CD4-positive, alpha-beta memory T cell (primary cell): ENCODE measurements at regions not wholly inside any gene's neighbourhood (a gene's known extent, or its start where the extent isn't known, plus 50 kb on each side); places are given as distances from the start of the nearest gene placed in this dataset.
"Not testable (repeated sequence)": the region's sequence is repeated elsewhere in the genome, so short reads cannot be mapped to it uniquely, and the experiment has no call there.

Source experiments
- CTCF ChIA-PET: fragments of 350-600 bp; sonication (Branson Sonifier 250); formaldehyde crosslinking; loops from one replicate; lab custom pipeline; 2021; ENCODE audit warnings: inconsistent platforms; ENCODE audit not compliant: partially characterized antibody; lab: Charles Lee
- POLR2A ChIA-PET: fragments of 350-600 bp; sonication (Branson Sonifier 250); formaldehyde crosslinking; loops from one replicate; lab custom pipeline; 2021; ENCODE audit not compliant: partially characterized antibody; lab: Charles Lee
- DNase-seq, 5 donors: peaks; one replicate each; pipeline versions ENCODE4 v3.0.0 to v3.0.0-alpha.2; 2020 to 2022; ENCODE audit warnings: mixed read lengths in 1 of 5
- H3K27ac ChIP-seq: one replicate; pipeline ENCODE4 v1.7.0; 2013; ENCODE audit warnings: low read depth, low read length
- H3K27me3 ChIP-seq: 2 replicates; pipeline ENCODE4 v1.7.0; 2013; ENCODE audit warnings: mild to moderate bottlenecking, low read length, moderate library complexity; ENCODE audit not compliant: insufficient read depth
- H3K36me3 ChIP-seq: 2 replicates; pipeline ENCODE4 v1.7.0; 2013; ENCODE audit warnings: mild to moderate bottlenecking, low read length, moderate library complexity; ENCODE audit not compliant: insufficient read depth
- H3K4me1 ChIP-seq: 2 replicates; pipeline ENCODE4 v1.7.0; 2013; ENCODE audit warnings: mild to moderate bottlenecking, low read length, moderate library complexity; ENCODE audit not compliant: insufficient read depth
- H3K4me3 ChIP-seq, 2 donors: one replicate each; pipeline ENCODE4 v1.7.0; 2013; ENCODE audit warnings: low read length in 2 of 2, mild to moderate bottlenecking in 1 of 2
- H3K9me3 ChIP-seq, 2 donors: one replicate each; pipeline ENCODE4 v1.7.0; 2013; ENCODE audit warnings: low read length in 2 of 2, control low read depth in 1 of 2; ENCODE audit not compliant: control insufficient read depth in 1 of 2
- H3K27ac Mint-ChIP-seq, 7 donors: one replicate each; pipeline ENCODE4 v1.8.0; 2020 to 2021; ENCODE audit warnings: mixed read lengths in 7 of 7, mild to moderate bottlenecking in 6 of 7, inconsistent platforms in 3 of 7, moderate library complexity in 3 of 7
- H3K27me3 Mint-ChIP-seq, 2 donors: one replicate each; pipeline ENCODE4 v1.8.0; 2020 to 2021; ENCODE audit warnings: mixed read lengths in 2 of 2
- H3K36me3 Mint-ChIP-seq, 2 donors: one replicate each; pipeline ENCODE4 v1.8.0; 2020 to 2021; ENCODE audit warnings: mixed read lengths in 2 of 2, inconsistent platforms in 1 of 2, mild to moderate bottlenecking in 1 of 2
- H3K4me1 Mint-ChIP-seq, 4 donors: one replicate each; pipeline ENCODE4 v1.8.0; 2020 to 2021; ENCODE audit warnings: mixed read lengths in 4 of 4, mild to moderate bottlenecking in 1 of 4
- H3K4me3 Mint-ChIP-seq, 8 donors: one replicate each; pipeline ENCODE4 v1.8.0; 2020 to 2021; ENCODE audit warnings: mixed read lengths in 8 of 8, mild to moderate bottlenecking in 7 of 8, moderate library complexity in 6 of 8, inconsistent platforms in 3 of 8
- H3K9me3 Mint-ChIP-seq, 8 donors: one replicate each; pipeline ENCODE4 v1.8.0; 2020 to 2021; ENCODE audit warnings: mixed read lengths in 8 of 8, mild to moderate bottlenecking in 5 of 8, inconsistent platforms in 3 of 8, moderate library complexity in 1 of 8
- intact Hi-C: fragments of 100-400 bp; cut with micrococcal nuclease; formaldehyde crosslinking; loops from one replicate; pipeline ENCODE4 v1.15.1; 2023

- H3K4me1 Mint-ChIP-seq = no peaks in the 10 kb centered on the region
Measured at GRCh38 chrX:889966-890651, 259.5 kb downstream of the SHOX start.

DNA sequence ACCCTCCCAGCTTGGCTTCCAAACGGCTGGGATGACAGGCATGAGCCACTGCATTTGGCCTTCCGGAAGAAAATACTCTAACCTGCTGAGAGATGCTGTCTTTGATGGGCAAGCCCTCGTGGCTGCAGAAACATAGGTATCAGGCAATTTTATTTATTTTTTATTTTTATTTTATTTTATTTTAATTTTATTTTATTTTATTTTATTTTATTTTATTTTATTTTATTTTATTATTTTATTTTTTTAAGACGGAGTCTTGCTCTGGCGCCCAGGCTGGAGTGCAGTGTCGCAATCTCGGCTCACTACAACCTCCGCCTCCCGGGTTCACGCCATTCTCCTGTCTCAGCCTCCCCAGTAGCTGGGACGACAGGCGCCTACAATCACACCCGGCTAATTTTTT, 257.1 kb downstream of the SHOX start:
- H3K27me3 ChIP-seq, DNase-seq, intact Hi-C loops, H3K36me3 Mint-ChIP-seq, CTCF ChIA-PET, POLR2A ChIA-PET, H3K27me3 Mint-ChIP-seq, H3K27ac ChIP-seq, H3K27ac Mint-ChIP-seq, H3K9me3 ChIP-seq, H3K4me1 ChIP-seq, H3K4me1 Mint-ChIP-seq, H3K36me3 ChIP-seq, H3K4me3 Mint-ChIP-seq, H3K4me3 ChIP-seq: not testable (repeated sequence)
- H3K9me3 Mint-ChIP-seq = peaks cover 0 to 48% (median 24%) of the 10 kb centered on the region in 8 donors

More at GRCh38 chrX:889966-890651, 259.5 kb downstream of the SHOX start:
- no peaks in the 10 kb centered on the region for H3K27me3 ChIP-seq
- Mint-ChIP-seq H3K27me3 (no peaks in the 10 kb centered on the region), H3K9me3 (peaks cover 0 to 48% (median 31%) of the 10 kb centered on the region in 8 donors), H3K27ac (no peak overlapping the region), H3K4me3 (no peak overlapping the region), H3K36me3 (no peaks in the 10 kb centered on the region)
- H3K27ac ChIP-seq = no peak overlapping the region
- H3K4me1 ChIP-seq = no peaks in the 10 kb centered on the region
- H3K4me3 ChIP-seq = no peak overlapping the region
- H3K9me3 ChIP-seq = peaks cover 0 to 6% of the 10 kb centered on the region in 2 donors
- CTCF ChIA-PET = no interaction called here
- H3K36me3 ChIP-seq = no peaks in the 10 kb centered on the region
- DNase-seq = no peak
- POLR2A ChIA-PET = no interaction called here
- intact Hi-C loops = no loop called here

- Mint-ChIP-seq H3K4me1 (peaks cover 0 to 4% (median 0%) of the 10 kb centered on the region in 4 donors), H3K4me3 (no peak overlapping the region), H3K9me3 (peaks cover 5 to 35% (median 11%) of the 10 kb centered on the region in 8 donors), H3K27me3 (peaks cover 2 to 6% of the 10 kb centered on the region in 2 donors), H3K36me3 (peaks cover 0 to 4% of the 10 kb centered on the region in 2 donors), H3K27ac (no peak overlapping the region)
- no peak overlapping the region for H3K27ac ChIP-seq
- no peaks in the 10 kb centered on the region for H3K4me1 ChIP-seq
- CTCF ChIA-PET = no interaction called here
- H3K9me3 ChIP-seq = no peaks in the 10 kb centered on the region
- POLR2A ChIA-PET = no interaction called here
- H3K4me3 ChIP-seq = no peak overlapping the region
- H3K27me3 ChIP-seq = no peaks in the 10 kb centered on the region
- no peak for DNase-seq
- no peaks in the 10 kb centered on the region for H3K36me3 ChIP-seq
- intact Hi-C loops = no loop called here
Measured at GRCh38 chrX:883588-883987, 253.0 kb downstream of the SHOX start.

- H3K4me1 ChIP-seq, DNase-seq, H3K9me3 ChIP-seq, H3K4me3 Mint-ChIP-seq, H3K4me1 Mint-ChIP-seq, H3K27ac Mint-ChIP-seq, H3K27ac ChIP-seq, H3K4me3 ChIP-seq, H3K27me3 Mint-ChIP-seq, H3K36me3 ChIP-seq, CTCF ChIA-PET, H3K36me3 Mint-ChIP-seq, intact Hi-C loops, POLR2A ChIA-PET, H3K27me3 ChIP-seq: not testable (repeated sequence)
- peaks cover 0 to 25% (median 10%) of the 10 kb centered on the region in 8 donors for H3K9me3 Mint-ChIP-seq
Measured at GRCh38 chrX:879756-880698, 249.4 kb downstream of the SHOX start.

- no peak for DNase-seq
- no peaks in the 10 kb centered on the region for H3K36me3 ChIP-seq
- Mint-ChIP-seq H3K4me1 (no peaks in the 10 kb centered on the region), H3K36me3 (no peaks in the 10 kb centered on the region), H3K4me3 (no peak overlapping the region), H3K9me3 (peaks cover 0 to 15% (median 5%) of the 10 kb centered on the region in 8 donors), H3K27me3 (peaks cover 0 to 4% of the 10 kb centered on the region in 2 donors), H3K27ac (no peak overlapping the region)
- H3K9me3 ChIP-seq = no peaks in the 10 kb centered on the region
- ChIA-PET POLR2A (no interaction called here), CTCF (no interaction called here)
- H3K4me3 ChIP-seq = no peak overlapping the region
- H3K4me1 ChIP-seq = no peaks in the 10 kb centered on the region
- no peak overlapping the region for H3K27ac ChIP-seq
- no peaks in the 10 kb centered on the region for H3K27me3 ChIP-seq
- intact Hi-C loops = no loop called here
Measured at GRCh38 chrX:874061-874460, 243.5 kb downstream of the SHOX start.

- POLR2A ChIA-PET = no interaction called here
- H3K27me3 Mint-ChIP-seq = peaks cover 0 to 8% of the 10 kb centered on the region in 2 donors
- no peaks in the 10 kb centered on the region for H3K4me1 Mint-ChIP-seq
Measured at GRCh38 chrX:873016-873415, 242.4 kb downstream of the SHOX start.

GRCh38 chrX:872090-872489, 241.5 kb downstream of the SHOX start:
- Mint-ChIP-seq H3K36me3 (no peaks in the 10 kb centered on the region), H3K4me3 (no peak overlapping the region), H3K27me3 (peaks cover 0 to 8% of the 10 kb centered on the region in 2 donors), H3K27ac (no peak overlapping the region), H3K9me3 (peaks cover 0 to 12% (median 3%) of the 10 kb centered on the region in 8 donors), H3K4me1 (no peaks in the 10 kb centered on the region)
- Histone ChIP-seq H3K36me3 (no peaks in the 10 kb centered on the region), H3K27ac (no peak overlapping the region), H3K4me3 (no peak overlapping the region), H3K9me3 (no peaks in the 10 kb centered on the region), H3K4me1 (no peaks in the 10 kb centered on the region), H3K27me3 (no peaks in the 10 kb centered on the region)
- DNase-seq = no peak
- intact Hi-C loops = no loop called here
- POLR2A ChIA-PET = no interaction called here
- CTCF ChIA-PET = no interaction called here

More at GRCh38 chrX:873016-873415, 242.4 kb downstream of the SHOX start:
- H3K9me3 Mint-ChIP-seq = peaks cover 0 to 15% (median 5%) of the 10 kb centered on the region in 8 donors
- Histone ChIP-seq H3K36me3 (no peaks in the 10 kb centered on the region), H3K27me3 (no peaks in the 10 kb centered on the region), H3K4me1 (no peaks in the 10 kb centered on the region), H3K9me3 (no peaks in the 10 kb centered on the region), H3K4me3 (no peak overlapping the region), H3K27ac (no peak overlapping the region)
- H3K36me3 Mint-ChIP-seq = no peaks in the 10 kb centered on the region
- H3K4me3 Mint-ChIP-seq = no peak overlapping the region
- DNase-seq = no peak
- CTCF ChIA-PET = no interaction called here
- intact Hi-C loops = no loop called here
- no peak overlapping the region for H3K27ac Mint-ChIP-seq
